Motor neuron (in vitro differentiated cells): ENCODE measurements at regions not wholly inside any gene's neighbourhood (a gene's known extent, or its start where the extent isn't known, plus 50 kb on each side); places are given as distances from the start of the nearest gene placed in this dataset.
A peak's percentile ranks its signal among the peaks of the same experiment; 100 is the strongest.

Experiments used
- ATAC-seq, 8 experiments: fragments of 200-7000 bp; cut with Tn5 transposase; replicated peaks in 6 of 8; 2 replicates each; pipeline ENCODE4 v1.8.0; 2021; ENCODE audit warnings: mild to moderate bottlenecking in 8 of 8, moderate library complexity in 8 of 8
- H3K27ac ChIP-seq, 2 donors: fragments of 250-450 bp; sonication (Bioruptor Pico); 2 replicates each; pipeline ENCODE4 v1.9.0; 2021; ENCODE audit warnings: antibody characterized with exemption in 2 of 2, mild to moderate bottlenecking in 2 of 2, moderate library complexity in 1 of 2
- H3K4me1 ChIP-seq, 2 donors: fragments of 250-450 bp; sonication (Bioruptor Pico); replicated peaks in 1 of 2; 2 replicates each; pipeline ENCODE4 v1.6.1; 2021; ENCODE audit warnings: antibody characterized with exemption in 2 of 2, mild to moderate bottlenecking in 2 of 2, moderate library complexity in 1 of 2
- H3K4me3 ChIP-seq, 5 donors: fragments of 250-450 bp; sonication (Bioruptor Pico); 2 replicates each; pipeline ENCODE4 v1.9.0; 2021; ENCODE audit warnings: antibody characterized with exemption in 5 of 5, mild to moderate bottlenecking in 5 of 5, moderate library complexity in 4 of 5
- WGBS, 10 experiments: fragments of 450-650 bp; shearing (Covaris generic); methylation state at CpG; one replicate each; pipeline ENCODE4 v1.0.0; 2022; 5-methylcytosine and 5-hydroxymethylcytosine counted together
- in situ Hi-C, 9 experiments: fragments of 400-800 bp; cut with MboI; loops; one replicate each; pipeline ENCODE4 v1.15.0; 2021; ENCODE audit warnings: low sequenced_read_pairs in 9 of 9, low pct_unique_long_range_greater_than_20kb in 2 of 9; ENCODE audit not compliant: unreplicated experiment in 9 of 9

GRCh38 chr11:28460348-28460747, 352.2 kb downstream of the METTL15 start:
- in situ Hi-C loops: no loop called here
- Histone ChIP-seq H3K4me3 (no peak overlapping the region), H3K4me1 (no peaks in the 10 kb centered on the region), H3K27ac (no peak overlapping the region)
- no peak for ATAC-seq

- Histone ChIP-seq H3K4me1 (no peaks in the 10 kb centered on the region), H3K4me3 (no peak overlapping the region), H3K27ac (no peak overlapping the region)
- WGBS, 10 experiments: 58 to 100% (median 95%) methylated on average over 1 to 2 of the region's 2 CpGs
- no peak for ATAC-seq
- in situ Hi-C loops: no loop called here
Measured at GRCh38 chr11:28459912-28460311, 351.7 kb downstream of the METTL15 start.

GRCh38 chr11:28457481-28458065, 349.4 kb downstream of the METTL15 start:
- no peaks in the 10 kb centered on the region for H3K4me1 ChIP-seq
- no peak for ATAC-seq
- H3K4me3 ChIP-seq: no peak overlapping the region
- H3K27ac ChIP-seq: no peak overlapping the region
- in situ Hi-C loops: no loop called here
- 40 to 100% (median 67%) methylated on average over 2 to 5 of the region's 5 CpGs; no CpG with 5 or more reads in 4 of the 10 experiments for WGBS, 10 experiments

GRCh38 chr11:28448186-28448585, 340.0 kb downstream of the METTL15 start:
- Histone ChIP-seq H3K4me1 (no peaks in the 10 kb centered on the region), H3K4me3 (no peak overlapping the region), H3K27ac (no peak overlapping the region)
- ATAC-seq: no peak
- in situ Hi-C loops: no loop called here
- WGBS, 10 experiments: 14 to 100% (median 80%) methylated on average over 1 to 2 of the region's 2 CpGs; no CpG with 5 or more reads in 3 of the 10 experiments

- H3K27ac ChIP-seq: no peak overlapping the region
- H3K4me3 ChIP-seq: no peak overlapping the region
- no peaks in the 10 kb centered on the region for H3K4me1 ChIP-seq
- WGBS, 10 experiments: 0 to 100% (median 73%) methylated on average over 1 of the region's 1 CpG; no CpG with 5 or more reads in 3 of the 10 experiments
- in situ Hi-C loops: no loop called here
- ATAC-seq: no peak
Measured at GRCh38 chr11:28447226-28447625, 339.0 kb downstream of the METTL15 start.

- H3K4me3 ChIP-seq: no peak overlapping the region
- 20 to 100% (median 91%) methylated on average over 1 to 2 of the region's 2 CpGs for WGBS, 10 experiments
- ATAC-seq: no peak
- no peak overlapping the region for H3K27ac ChIP-seq
- no peaks in the 10 kb centered on the region for H3K4me1 ChIP-seq
- in situ Hi-C loops: no loop called here
Measured at GRCh38 chr11:28442131-28442530, 333.9 kb downstream of the METTL15 start.

GRCh38 chr11:28439403-28439802, 331.2 kb downstream of the METTL15 start:
- Histone ChIP-seq H3K4me3 (no peak overlapping the region), H3K27ac (no peak overlapping the region), H3K4me1 (no peaks in the 10 kb centered on the region)
- ATAC-seq: no peak
- in situ Hi-C loops: no loop called here
- WGBS, 10 experiments: 56 to 100% (median 90%) methylated on average over 1 to 4 of the region's 4 CpGs; no CpG with 5 or more reads in 2 of the 10 experiments

GRCh38 chr11:28420099-28420498, 311.9 kb downstream of the METTL15 start:
- peak in 1 of 8 experiments; percentile 32 for ATAC-seq
- H3K4me1 ChIP-seq: no peaks in the 10 kb centered on the region
- H3K27ac ChIP-seq: no peak overlapping the region
- no peak overlapping the region for H3K4me3 ChIP-seq
- in situ Hi-C loops: no loop called here
- 83 to 100% (median 92%) methylated on average over 1 of the region's 1 CpG; no CpG with 5 or more reads in 1 of the 10 experiments for WGBS, 10 experiments

- H3K4me1 ChIP-seq: no peaks in the 10 kb centered on the region
- 13 to 90% (median 80%) methylated on average over 1 to 5 of the region's 5 CpGs; no CpG with 5 or more reads in 1 of the 10 experiments for WGBS, 10 experiments
- no peak for ATAC-seq
- in situ Hi-C loops: no loop called here
- H3K4me3 ChIP-seq: no peak overlapping the region
- H3K27ac ChIP-seq: no peak overlapping the region
Measured at GRCh38 chr11:28417601-28418323, 309.6 kb downstream of the METTL15 start.

- Histone ChIP-seq H3K4me1 (no peaks in the 10 kb centered on the region), H3K27ac (no peak overlapping the region), H3K4me3 (no peak overlapping the region)
- in situ Hi-C loops: no loop called here
- ATAC-seq: peak in 2 of 8 experiments; percentile 39 to 60
Measured at GRCh38 chr11:28412029-28412428, 303.8 kb downstream of the METTL15 start.

- H3K4me1 ChIP-seq: no peaks in the 10 kb centered on the region
- H3K4me3 ChIP-seq: no peak overlapping the region
- 70 to 94% (median 82%) methylated on average over 1 to 3 of the region's 3 CpGs for WGBS, 10 experiments
- in situ Hi-C loops: no loop called here
- H3K27ac ChIP-seq: no peak overlapping the region
- ATAC-seq: no peak
Measured at GRCh38 chr11:28401446-28401845, 293.3 kb downstream of the METTL15 start.

- H3K4me1 ChIP-seq: no peaks in the 10 kb centered on the region
- ATAC-seq: no peak
- in situ Hi-C loops: no loop called here
- WGBS, 10 experiments: 44 to 94% (median 82%) methylated on average over 2 to 4 of the region's 4 CpGs
- no peak overlapping the region for H3K27ac ChIP-seq
- no peak overlapping the region for H3K4me3 ChIP-seq
Measured at GRCh38 chr11:28400331-28401100, 292.3 kb downstream of the METTL15 start.

GRCh38 chr11:28393348-28393747, 285.2 kb downstream of the METTL15 start:
- WGBS, 10 experiments: 36 to 93% (median 74%) methylated on average over 2 to 5 of the region's 5 CpGs; no CpG with 5 or more reads in 2 of the 10 experiments
- in situ Hi-C loops: no loop called here
- H3K4me3 ChIP-seq: no peak overlapping the region
- no peaks in the 10 kb centered on the region for H3K4me1 ChIP-seq
- no peak overlapping the region for H3K27ac ChIP-seq
- ATAC-seq: no peak
